SK-N-SH (cell line): ENCODE measurements at regions not wholly inside any gene's neighbourhood (a gene's known extent, or its start where the extent isn't known, plus 50 kb on each side); places are given as distances from the start of the nearest gene placed in this dataset.

Experiments used
- CTCF ChIA-PET: fragments of 300-600, 350-600 bp; formaldehyde crosslinking; extraction: SDS; loops from one replicate; lab custom pipeline; 2021; lab: Yijun Ruan, JAX
- POLR2A ChIA-PET: fragments of 350-600 bp; sonication (Branson Sonifier 250); formaldehyde crosslinking; extraction: SDS; loops from one replicate; lab custom pipeline; 2020; ENCODE audit warnings: antibody characterized with exemption, inconsistent platforms; lab: Yijun Ruan, JAX
- DNase-seq: peaks from one replicate; pipeline ENCODE4 v3.0.0; 2012
- H2AFZ ChIP-seq: fragments of 200-600 bp; sonication (generic); 2 replicates; pipeline ENCODE4 v1.8.1; 2016; ENCODE audit warnings: antibody characterized with exemption, mild to moderate bottlenecking, low read depth
- H3F3A ChIP-seq: fragments of 200-600 bp; sonication (generic); replicated peaks from 2 replicates; pipeline ENCODE3; 2016; ENCODE audit warnings: antibody characterized with exemption, mild to moderate bottlenecking; ENCODE audit not compliant: insufficient read depth
- H3K27ac ChIP-seq, 2 experiments: fragments of 200-500 bp in 1 of 2; fragments of 200-600 bp in 1 of 2; sonication (Bioruptor generic) in 1 of 2; sonication (generic), shearing (Covaris generic) in 1 of 2; 2 replicates each; pipeline versions ENCODE4 v1.5.1 to v1.6.1; 2014 to 2016; ENCODE audit warnings: low read depth in 2 of 2, inconsistent platforms in 1 of 2, low read length in 1 of 2, mild to moderate bottlenecking in 1 of 2, mixed read lengths in 1 of 2
- H3K27me3 ChIP-seq: fragments of 200-600 bp; sonication (generic), shearing (Covaris generic); 2 replicates; pipeline ENCODE4 v1.6.1; 2016; ENCODE audit warnings: mixed run types; ENCODE audit not compliant: insufficient read depth
- H3K36me3 ChIP-seq, 2 experiments: fragments of 200-500 bp in 1 of 2; fragments of 200-600 bp in 1 of 2; sonication (Bioruptor generic) in 1 of 2; sonication (generic) in 1 of 2; replicated peaks in 1 of 2; 2 replicates each; pipeline versions ENCODE3 to v1.5.1; 2014 to 2016; ENCODE audit warnings: low read length in 1 of 2, mild to moderate bottlenecking in 1 of 2; ENCODE audit not compliant: insufficient read depth in 2 of 2, control insufficient read depth in 1 of 2
- H3K4me1 ChIP-seq, 2 experiments: fragments of 200-500 bp in 1 of 2; fragments of 200-600 bp in 1 of 2; sonication (Bioruptor generic) in 1 of 2; sonication (generic), shearing (Covaris generic) in 1 of 2; 2 replicates each; pipeline versions ENCODE4 v1.5.1 to v1.6.1; 2014 to 2016; ENCODE audit warnings: low read depth in 1 of 2, low read length in 1 of 2, mixed run types in 1 of 2; ENCODE audit not compliant: insufficient read depth in 2 of 2, control insufficient read depth in 1 of 2
- H3K4me2 ChIP-seq: fragments of 200-600 bp; sonication (generic), shearing (Covaris generic); 2 replicates; pipeline ENCODE4 v1.6.1; 2017; ENCODE audit warnings: mixed run types
- H3K4me3 ChIP-seq, 2 experiments: fragments of 200-500 bp in 1 of 2; fragments of 200-600 bp in 1 of 2; sonication (Bioruptor generic) in 1 of 2; sonication (generic), shearing (Covaris generic) in 1 of 2; 2 replicates each; pipeline versions ENCODE4 v1.5.1 to v1.8.1; 2014 to 2016; ENCODE audit warnings: low read depth in 2 of 2, inconsistent platforms in 1 of 2, low read length in 1 of 2, mild to moderate bottlenecking in 1 of 2, mixed read lengths in 1 of 2, moderate library complexity in 1 of 2
- H3K79me2 ChIP-seq: fragments of 200-600 bp; sonication (generic); 2 replicates; pipeline ENCODE4 v1.8.1; 2017; ENCODE audit warnings: mild to moderate bottlenecking; ENCODE audit not compliant: insufficient read depth
- H3K9ac ChIP-seq: fragments of 200-600 bp; sonication (generic); 2 replicates; pipeline ENCODE4 v1.6.1; 2017; ENCODE audit warnings: mixed run types
- H3K9me2 ChIP-seq: fragments of 200-600 bp; sonication (generic); 2 replicates; pipeline ENCODE4 v1.6.1; 2017; ENCODE audit warnings: mixed run types
- H3K9me3 ChIP-seq: fragments of 200-600 bp; sonication (generic); 2 replicates; pipeline ENCODE4 v1.6.1; 2017; ENCODE audit warnings: mixed run types, mild to moderate bottlenecking, moderate library complexity
- H4K20me1 ChIP-seq: fragments of 200-600 bp; sonication (generic); 2 replicates; pipeline ENCODE4 v1.6.1; 2017; ENCODE audit warnings: mild to moderate bottlenecking, mixed run types; ENCODE audit not compliant: insufficient read depth
- CHD2 ChIP-seq: fragments of 150-350 bp; IDR thresholded peaks from 2 replicates; pipeline ENCODE4 v1.6.1; 2018; ENCODE audit warnings: low read length; ENCODE audit not compliant: partially characterized antibody
- CTCF ChIP-seq: fragments of 200-600 bp; sonication (generic); IDR thresholded peaks from 2 replicates; pipeline ENCODE4 v1.6.1; 2017; ENCODE audit warnings: antibody characterized with exemption, mild to moderate bottlenecking, moderate library complexity
- FOXJ3 ChIP-seq: sonication (generic); formaldehyde crosslinking; IDR thresholded peaks from 2 replicates; pipeline ENCODE4 v1.5.1; 2020; ENCODE audit warnings: mild to moderate bottlenecking, missing genetic modification reagents
- IRF3 ChIP-seq: fragments of 150-350 bp; IDR thresholded peaks from 2 replicates; pipeline ENCODE4 v1.6.1; 2016; ENCODE audit warnings: mild to moderate bottlenecking, low read depth, low read length
- RXRA ChIP-seq: IDR thresholded peaks from 2 replicates; pipeline ENCODE4 v1.4.0; 2012; ENCODE audit warnings: low read depth, mild to moderate bottlenecking, borderline replicate concordance
- SMC3 ChIP-seq: IDR thresholded peaks from 2 replicates; pipeline ENCODE4 v1.6.1; 2012; ENCODE audit warnings: low read depth, low read length, improper control_type of control experiment
- TEAD4 ChIP-seq: IDR thresholded peaks from 2 replicates; pipeline ENCODE4 v1.4.0; 2012; ENCODE audit warnings: mild to moderate bottlenecking, borderline replicate concordance; ENCODE audit not compliant: insufficient read depth
- WGBS: methylation state at CpG from one replicate; pipeline ENCODE4 v1.1.6; 2017; ENCODE audit warnings: low lambda C conversion rate; 5-methylcytosine and 5-hydroxymethylcytosine counted together
- TF ChIP-seq, protein P1 (sequence below): IDR thresholded peaks from 2 replicates; pipeline ENCODE4; 2012
- TF ChIP-seq, protein P2 (sequence below): IDR thresholded peaks from 2 replicates; pipeline ENCODE4 v1.4.0; 2012; ENCODE audit warnings: low read depth, borderline replicate concordance
- TF ChIP-seq, protein P3 (sequence below): fragments of 150-350 bp; IDR thresholded peaks from 2 replicates; pipeline ENCODE4 v1.6.1; 2017; ENCODE audit warnings: antibody characterized with exemption, low read length, low read depth, borderline replicate concordance

- TF ChIP-seq SMC3, result peak; percentile 34; the same call in 1 of the 2 replicates
- no peak for TF ChIP-seq TEAD4
- peak; percentile 79 for TF ChIP-seq CTCF
Measured at GRCh38 chr21:26715878-26716506, 129.2 kb downstream of the ADAMTS1 start (continued).

GRCh38 chr21:26715116-26715515 lies 130.1 kb downstream of the ADAMTS1 start:
- Histone ChIP-seq H2AFZ (no peak overlapping the region), H3K4me3 (no peak overlapping the region), H3K27ac (no peak overlapping the region), H3F3A (no peaks in the 10 kb centered on the region), H3K4me1 (no peaks in the 10 kb centered on the region), H3K27me3 (no peaks in the 10 kb centered on the region), H3K79me2 (no peaks in the 10 kb centered on the region), H3K4me2 (no peak overlapping the region), H3K36me3 (no peaks in the 10 kb centered on the region), H3K9me3 (no peaks in the 10 kb centered on the region), H3K9ac (no peak overlapping the region), H3K9me2 (0 out of 2 replicates have a peak, but pooled peaks cover 3% of the 10 kb centered on the region), H4K20me1 (no peaks in the 10 kb centered on the region)
- CTCF ChIA-PET, result interaction anchor here (1.1 to 1.4 kb wide), 4 partner anchors 22 to 49 kb away, joined by 3 to 4 read pairs (median 3); no protein-coding TSS in a partner anchor
- POLR2A ChIA-PET, result no interaction called here
- WGBS, result 72% methylated on average over 4 of the region's 4 CpGs
- TF ChIP-seq IRF3 (no peak), FOXJ3 (CRISPR knock-in tag) (no peak), RXRA (no peak), CHD2 (no peak)
- TF ChIP-seq, protein P1, sequence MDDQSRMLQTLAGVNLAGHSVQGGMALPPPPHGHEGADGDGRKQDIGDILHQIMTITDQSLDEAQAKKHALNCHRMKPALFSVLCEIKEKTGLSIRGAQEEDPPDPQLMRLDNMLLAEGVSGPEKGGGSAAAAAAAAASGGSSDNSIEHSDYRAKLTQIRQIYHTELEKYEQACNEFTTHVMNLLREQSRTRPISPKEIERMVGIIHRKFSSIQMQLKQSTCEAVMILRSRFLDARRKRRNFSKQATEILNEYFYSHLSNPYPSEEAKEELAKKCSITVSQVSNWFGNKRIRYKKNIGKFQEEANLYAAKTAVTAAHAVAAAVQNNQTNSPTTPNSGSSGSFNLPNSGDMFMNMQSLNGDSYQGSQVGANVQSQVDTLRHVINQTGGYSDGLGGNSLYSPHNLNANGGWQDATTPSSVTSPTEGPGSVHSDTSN, result no peak
- TF ChIP-seq, protein P2, sequence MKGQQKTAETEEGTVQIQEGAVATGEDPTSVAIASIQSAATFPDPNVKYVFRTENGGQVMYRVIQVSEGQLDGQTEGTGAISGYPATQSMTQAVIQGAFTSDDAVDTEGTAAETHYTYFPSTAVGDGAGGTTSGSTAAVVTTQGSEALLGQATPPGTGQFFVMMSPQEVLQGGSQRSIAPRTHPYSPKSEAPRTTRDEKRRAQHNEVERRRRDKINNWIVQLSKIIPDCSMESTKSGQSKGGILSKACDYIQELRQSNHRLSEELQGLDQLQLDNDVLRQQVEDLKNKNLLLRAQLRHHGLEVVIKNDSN, result no peak
- TF ChIP-seq, protein P3, sequence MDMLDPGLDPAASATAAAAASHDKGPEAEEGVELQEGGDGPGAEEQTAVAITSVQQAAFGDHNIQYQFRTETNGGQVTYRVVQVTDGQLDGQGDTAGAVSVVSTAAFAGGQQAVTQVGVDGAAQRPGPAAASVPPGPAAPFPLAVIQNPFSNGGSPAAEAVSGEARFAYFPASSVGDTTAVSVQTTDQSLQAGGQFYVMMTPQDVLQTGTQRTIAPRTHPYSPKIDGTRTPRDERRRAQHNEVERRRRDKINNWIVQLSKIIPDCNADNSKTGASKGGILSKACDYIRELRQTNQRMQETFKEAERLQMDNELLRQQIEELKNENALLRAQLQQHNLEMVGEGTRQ, result no peak
- DNase-seq, result no peak
